ENCODE measurements at regions not wholly inside any gene's neighbourhood (a gene's known extent, or its start where the extent isn't known, plus 50 kb on each side); places are given as distances from the start of the nearest gene placed in this dataset.

GRCh38 chr13:78334059-78334458 lies 269.3 kb downstream of the POU4F1 start:
- DNase-seq (ENCODE audit: low spot score) = no peak

GRCh38 chr13:78326633-78327032 lies 276.7 kb downstream of the POU4F1 start:
- no peak for DNase-seq (ENCODE audit: low spot score)

DNA sequence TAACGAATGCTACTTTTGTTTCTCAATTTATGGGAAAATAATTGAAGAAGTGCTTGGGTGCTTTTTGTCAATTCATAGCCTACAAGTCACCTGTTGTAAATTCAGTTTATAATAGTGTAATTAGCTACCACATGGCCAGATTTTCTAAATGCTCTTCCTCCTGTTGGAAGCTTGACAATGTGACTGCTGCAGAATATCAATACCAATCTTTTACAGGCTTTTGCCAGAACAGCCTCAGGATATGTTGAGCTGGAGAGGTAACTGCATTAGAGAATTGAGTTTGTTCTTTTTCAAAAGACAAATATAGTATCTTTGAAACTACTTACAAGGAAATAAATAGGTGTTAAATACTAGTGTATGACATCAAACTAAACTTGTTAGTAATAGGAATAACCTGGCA lies 277.8 kb downstream of the POU4F1 start:
- DNase-seq (ENCODE audit: low spot score) = no peak

DNA sequence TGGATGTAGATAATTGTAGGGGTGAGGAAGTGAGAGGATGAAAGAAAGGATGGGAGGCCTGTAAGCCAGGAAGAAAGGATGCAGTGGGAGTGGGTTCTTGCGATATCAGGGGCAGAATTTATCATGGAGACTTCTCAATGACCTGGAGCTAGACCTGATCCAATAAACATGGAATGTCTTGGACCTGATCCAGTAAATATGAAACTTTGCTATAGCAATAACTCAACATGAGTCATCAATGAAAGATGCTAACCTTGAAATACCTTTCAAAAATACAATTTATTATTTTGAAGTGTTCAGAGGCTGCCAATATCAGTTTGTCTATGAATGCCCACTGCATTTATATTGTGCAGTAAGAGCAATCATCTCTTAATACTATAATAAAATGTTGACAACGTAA lies 279.5 kb downstream of the POU4F1 start:
- DNase-seq (ENCODE audit: low spot score) = no peak

GRCh38 chr13:78323040-78323439 lies 280.3 kb downstream of the POU4F1 start:
- no peak for DNase-seq (ENCODE audit: low spot score)

GRCh38 chr13:78319101-78319627 lies 284.2 kb downstream of the POU4F1 start:
- no peak for DNase-seq (ENCODE audit: low spot score)

- no peak for DNase-seq (ENCODE audit: low spot score)
Observed at GRCh38 chr13:78317030-78317429, 286.3 kb downstream of the POU4F1 start.

GRCh38 chr13:78309497-78310180 lies 293.7 kb downstream of the POU4F1 start:
- DNase-seq (ENCODE audit: low spot score) = no peak

DNA sequence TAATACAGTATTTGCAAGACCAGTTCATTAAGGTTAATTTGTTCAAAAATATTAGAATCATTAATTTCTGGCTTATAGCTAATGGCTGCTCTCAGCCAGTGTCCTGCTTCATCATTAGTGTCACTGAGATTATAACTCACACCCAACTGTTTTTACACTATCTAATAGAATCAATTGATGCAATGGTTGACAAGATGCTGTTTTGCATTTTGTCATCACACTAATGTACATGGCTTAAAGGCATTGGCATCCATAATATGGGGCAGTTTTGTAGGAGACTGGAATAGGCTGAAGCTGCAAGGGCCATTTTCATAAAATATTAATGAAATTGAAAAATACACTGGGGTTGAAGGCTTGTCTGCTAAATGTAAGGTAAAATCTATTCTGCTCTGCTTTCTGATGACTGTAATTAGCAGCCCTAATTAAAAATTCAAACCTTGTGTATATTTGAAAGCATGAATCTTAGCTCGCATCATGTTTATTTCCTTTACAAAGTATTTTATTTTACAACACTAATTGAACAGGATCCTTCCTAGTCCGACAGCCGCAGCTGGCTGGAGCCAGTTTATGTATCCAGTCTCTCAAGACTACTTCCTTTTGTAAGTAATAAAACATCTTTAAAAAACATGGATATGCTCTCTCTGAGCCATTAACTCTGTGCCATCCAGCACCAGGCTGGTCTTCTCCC lies 296.7 kb downstream of the POU4F1 start:
- DNase-seq (ENCODE audit: low spot score) = no peak

GRCh38 chr13:78305171-78305570 lies 298.2 kb downstream of the POU4F1 start:
- DNase-seq (ENCODE audit: low spot score) = no peak

DNA sequence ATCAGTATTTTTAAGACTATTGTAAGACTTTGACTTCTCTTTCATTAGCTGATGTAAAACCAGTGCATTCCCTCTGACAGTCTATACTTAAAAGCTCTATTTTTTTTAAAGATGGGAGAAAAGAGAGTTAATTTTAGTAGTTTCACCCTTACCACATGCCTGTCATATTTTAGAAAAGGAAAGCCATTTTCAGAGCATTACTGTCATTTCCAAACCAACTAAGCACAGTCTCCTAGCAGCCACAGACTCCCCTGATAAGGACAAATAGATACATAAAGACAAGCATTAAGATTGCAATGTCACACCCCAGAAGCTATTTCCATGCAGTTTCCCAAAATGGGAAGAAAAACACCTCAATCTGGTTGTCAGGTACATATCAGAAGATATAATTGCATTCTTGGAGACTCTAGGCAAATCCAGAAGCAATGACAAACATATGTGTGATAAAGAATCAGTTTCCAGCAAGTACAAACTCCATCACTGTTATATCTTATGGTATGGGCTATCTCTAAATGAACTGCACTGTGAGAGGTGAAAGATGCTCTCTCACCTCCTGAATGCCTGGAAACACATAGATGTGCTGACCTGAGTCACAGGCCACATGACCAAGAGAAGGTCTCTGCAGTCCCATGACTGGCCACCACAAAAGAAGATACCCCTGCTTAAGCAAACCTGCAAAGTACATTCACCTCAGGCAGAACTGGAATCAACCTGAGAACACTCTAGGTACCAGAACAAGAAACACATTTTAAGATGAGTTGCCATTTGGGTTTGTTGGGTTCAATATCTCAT lies 303.3 kb downstream of the POU4F1 start:
- DNase-seq (ENCODE audit: low spot score) = no peak

- no peak for DNase-seq (ENCODE audit: low spot score)
Observed at GRCh38 chr13:78298657-78299056, 304.7 kb downstream of the POU4F1 start.

- DNase-seq (ENCODE audit: low spot score) = no peak
Observed at GRCh38 chr13:78286748-78287147, 316.6 kb downstream of the POU4F1 start.

DNA sequence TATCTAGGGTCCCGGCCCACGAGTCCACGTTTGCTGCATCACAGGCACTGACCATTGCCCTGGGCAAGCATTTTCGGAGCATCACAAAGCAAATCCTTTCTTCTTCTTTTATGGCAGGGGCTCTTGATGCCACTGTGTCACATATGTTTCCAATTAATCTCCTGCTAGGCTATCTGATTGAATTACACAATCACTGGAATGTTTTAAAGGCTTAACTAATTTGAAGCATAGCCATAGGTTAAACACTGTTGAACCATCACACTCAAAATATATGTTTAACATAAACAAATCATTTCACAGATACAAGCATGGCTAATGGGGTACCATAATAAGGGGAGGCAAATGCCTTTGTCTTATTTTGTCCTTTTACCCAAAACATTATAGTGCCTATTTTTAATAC lies 338.3 kb downstream of the POU4F1 start:
- no peak for DNase-seq (ENCODE audit: low spot score)

DNA sequence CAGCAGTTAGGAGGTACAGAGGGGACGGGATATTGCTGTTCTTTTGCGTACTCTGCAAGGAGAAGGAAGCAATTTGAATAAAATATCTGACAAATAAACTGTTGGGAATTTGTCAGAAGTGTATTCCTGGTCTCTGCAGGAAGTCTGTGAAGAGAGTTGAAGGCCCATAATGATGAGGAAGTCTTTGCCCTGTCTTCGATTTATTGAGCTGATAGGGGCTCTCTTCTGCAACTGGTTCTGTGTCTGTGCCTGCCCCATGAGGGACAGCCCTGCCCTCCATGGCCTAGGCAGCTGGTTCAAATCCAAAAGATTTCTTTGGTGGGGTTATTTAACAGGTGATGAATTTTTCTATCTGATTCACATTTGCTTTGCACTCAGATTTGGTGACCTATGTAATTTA lies 339.7 kb upstream of the EDNRB start:
- no peak for DNase-seq (ENCODE audit: low spot score)

DNA sequence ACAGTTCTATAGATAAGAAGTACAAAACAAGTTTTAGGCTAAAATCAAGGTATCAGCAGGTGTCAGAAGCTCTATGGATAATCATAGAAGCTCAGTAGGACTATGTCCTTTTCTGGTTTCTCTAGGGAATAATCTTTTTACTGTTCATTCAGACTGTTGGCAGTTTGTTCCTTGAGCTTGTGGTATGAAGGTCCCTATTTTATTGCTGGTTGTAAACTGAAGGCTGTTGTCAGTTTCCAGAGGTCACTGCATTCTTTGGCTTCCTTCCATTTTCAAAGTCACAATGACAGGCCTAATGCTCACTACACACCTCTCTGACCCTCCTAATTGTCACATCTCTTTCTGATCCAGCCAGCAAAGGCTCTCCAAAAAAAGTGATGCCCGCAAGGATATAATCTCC lies 337.9 kb upstream of the EDNRB start:
- no peak for DNase-seq (ENCODE audit: low spot score)

DNA sequence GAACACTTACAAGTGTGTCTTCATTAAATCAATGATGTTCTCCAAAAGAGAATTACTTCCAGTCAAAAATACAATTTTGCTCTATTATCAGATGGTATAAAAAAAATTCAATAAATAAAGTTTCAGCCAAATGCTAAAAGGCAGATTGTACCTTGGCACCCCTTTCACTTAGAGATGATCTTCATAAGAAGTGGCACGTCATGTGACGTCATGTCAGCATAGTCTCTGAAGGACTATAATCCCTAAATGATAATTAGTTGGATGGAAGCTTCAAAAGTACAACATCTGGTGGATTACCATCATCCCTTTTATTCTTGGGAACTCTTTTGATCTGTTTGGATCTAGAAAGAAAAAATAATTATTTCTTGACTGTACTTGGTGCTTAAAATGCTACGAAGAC lies 335.5 kb upstream of the EDNRB start:
- no peak for DNase-seq (ENCODE audit: low spot score)

GRCh38 chr13:78247362-78247761 lies 328.7 kb upstream of the EDNRB start:
- DNase-seq (ENCODE audit: low spot score) = no peak

GRCh38 chr13:78241278-78241919 lies 322.8 kb upstream of the EDNRB start:
- no peak for DNase-seq (ENCODE audit: low spot score)

- no peak for DNase-seq (ENCODE audit: low spot score)
Observed at GRCh38 chr13:78239714-78240113, 321.1 kb upstream of the EDNRB start.

- no peak for DNase-seq (ENCODE audit: low spot score)
Observed at GRCh38 chr13:78238911-78239310, 320.3 kb upstream of the EDNRB start.

- no peak for DNase-seq (ENCODE audit: low spot score)
Observed at GRCh38 chr13:78228940-78229339, 310.3 kb upstream of the EDNRB start.

Data from CD4-positive, alpha-beta T cell treated with Interleukin-2 at 100 ng/mL for 4 hours (primary cell).